AG09319 (cell line): ENCODE measurements at regions not wholly inside any gene's neighbourhood (a gene's known extent, or its start where the extent isn't known, plus 50 kb on each side); places are given as distances from the start of the nearest gene placed in this dataset.
"Not testable (repeated sequence)": the region's sequence is repeated elsewhere in the genome, so short reads cannot be mapped to it uniquely, and the experiment has no call there.

Source experiments
- DNase-seq: peaks from one replicate; pipeline ENCODE4 v3.0.0-alpha.2; 2010; ENCODE audit warnings: low read depth; ENCODE audit errors: extremely low read depth
- TF ChIP-seq, protein P1 (sequence below): IDR thresholded peaks from 2 replicates; pipeline ENCODE4 v1.5.1; 2011; ENCODE audit warnings: low read depth, mild to moderate bottlenecking, inconsistent platforms, low read length, moderate library complexity

DNA sequence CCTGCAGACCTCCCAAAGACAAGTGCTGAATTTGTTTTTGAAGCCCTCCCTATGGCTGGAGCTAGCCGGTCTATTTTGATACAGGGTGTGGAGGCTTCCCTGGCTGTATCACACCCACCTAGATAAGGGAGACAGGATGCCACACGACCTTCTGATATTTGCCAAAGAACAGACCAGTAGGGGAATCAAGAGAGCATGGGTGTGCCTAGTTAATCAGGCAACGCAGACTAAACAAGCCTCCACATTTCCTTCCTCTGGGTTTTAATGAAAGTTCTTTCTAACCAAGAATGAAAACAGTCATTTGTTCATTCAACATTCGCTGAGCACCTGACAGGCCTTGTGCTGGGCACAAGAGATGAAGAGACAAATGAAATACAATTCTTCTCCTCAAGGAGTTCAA is 446.8 kb downstream of the PLPP3 start:
- no peak for DNase-seq
- TF ChIP-seq, protein P1, sequence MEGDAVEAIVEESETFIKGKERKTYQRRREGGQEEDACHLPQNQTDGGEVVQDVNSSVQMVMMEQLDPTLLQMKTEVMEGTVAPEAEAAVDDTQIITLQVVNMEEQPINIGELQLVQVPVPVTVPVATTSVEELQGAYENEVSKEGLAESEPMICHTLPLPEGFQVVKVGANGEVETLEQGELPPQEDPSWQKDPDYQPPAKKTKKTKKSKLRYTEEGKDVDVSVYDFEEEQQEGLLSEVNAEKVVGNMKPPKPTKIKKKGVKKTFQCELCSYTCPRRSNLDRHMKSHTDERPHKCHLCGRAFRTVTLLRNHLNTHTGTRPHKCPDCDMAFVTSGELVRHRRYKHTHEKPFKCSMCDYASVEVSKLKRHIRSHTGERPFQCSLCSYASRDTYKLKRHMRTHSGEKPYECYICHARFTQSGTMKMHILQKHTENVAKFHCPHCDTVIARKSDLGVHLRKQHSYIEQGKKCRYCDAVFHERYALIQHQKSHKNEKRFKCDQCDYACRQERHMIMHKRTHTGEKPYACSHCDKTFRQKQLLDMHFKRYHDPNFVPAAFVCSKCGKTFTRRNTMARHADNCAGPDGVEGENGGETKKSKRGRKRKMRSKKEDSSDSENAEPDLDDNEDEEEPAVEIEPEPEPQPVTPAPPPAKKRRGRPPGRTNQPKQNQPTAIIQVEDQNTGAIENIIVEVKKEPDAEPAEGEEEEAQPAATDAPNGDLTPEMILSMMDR = no peak

- DNase-seq = no peak
These were observed 449.5 kb downstream of the PLPP3 start for GRCh38 chr1:56129837-56130236.

DNA sequence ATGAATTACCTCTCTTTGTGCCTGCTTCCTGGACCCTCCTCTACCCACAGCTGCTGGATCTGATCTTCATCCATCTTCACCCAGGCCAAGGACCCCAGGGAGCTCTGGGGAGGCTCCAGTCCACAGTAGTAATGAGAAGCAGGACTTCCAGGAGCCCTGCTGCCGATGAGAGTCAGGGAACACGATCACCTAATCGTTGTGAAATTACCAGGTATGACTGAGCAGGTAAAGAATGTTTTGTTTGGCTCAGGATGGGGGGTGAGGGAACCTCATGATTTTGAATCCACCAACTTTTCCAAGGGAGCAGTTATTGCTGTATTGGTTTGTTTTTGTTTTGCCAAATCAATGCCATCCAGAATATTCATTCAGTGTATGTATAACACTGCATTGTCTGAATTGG is 454.0 kb downstream of the PLPP3 start:
- TF ChIP-seq, protein P1 = no peak
- no peak for DNase-seq

More at GRCh38 chr1:56129837-56130236, 449.5 kb downstream of the PLPP3 start:
- TF ChIP-seq, protein P1 = no peak

DNA sequence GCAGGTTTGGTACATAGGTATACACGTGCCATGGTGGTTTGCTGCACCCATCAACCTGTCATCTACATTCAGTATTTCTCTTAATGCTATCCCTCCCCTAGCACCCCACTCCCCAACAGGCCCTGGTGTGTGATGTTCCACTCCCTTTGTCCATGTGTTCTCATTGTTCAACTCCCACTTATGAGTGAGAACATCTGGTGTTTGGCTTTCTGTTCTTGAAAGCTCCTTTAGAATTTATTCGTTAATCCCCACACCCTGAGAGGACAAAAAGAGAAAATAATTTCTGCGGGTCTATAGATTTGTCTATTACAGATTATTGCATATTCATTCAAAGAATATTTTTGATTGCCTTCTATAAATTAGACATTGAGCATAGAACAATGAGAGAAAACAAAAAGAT is 455.5 kb downstream of the PLPP3 start:
- DNase-seq = no peak
- TF ChIP-seq, protein P1 = no peak

- TF ChIP-seq, protein P1 = no peak
- no peak for DNase-seq
These were observed 455.9 kb downstream of the PLPP3 start for GRCh38 chr1:56123421-56123820.

- DNase-seq = no peak
- TF ChIP-seq, protein P1 = no peak
These were observed 459.3 kb downstream of the PLPP3 start for GRCh38 chr1:56120021-56120420.

DNA sequence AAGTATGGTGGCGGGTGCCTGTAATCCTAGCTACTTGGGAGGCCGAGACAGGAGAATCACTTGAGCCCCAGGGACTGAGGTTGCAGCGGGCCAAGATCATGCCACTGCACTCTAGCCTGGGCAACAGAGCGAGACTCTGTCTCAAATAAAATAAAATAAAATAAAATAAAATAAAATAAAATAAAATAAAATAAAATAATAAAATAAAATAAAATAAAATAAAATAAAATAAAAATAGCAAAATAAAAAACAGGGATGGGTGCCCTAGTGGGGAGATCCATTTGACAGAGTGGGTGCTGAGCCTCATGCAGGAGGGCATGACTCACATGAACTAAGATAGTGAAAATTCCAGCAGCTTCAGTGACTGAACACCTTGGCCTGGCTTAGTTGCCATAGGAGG is 460.7 kb downstream of the PLPP3 start:
- not testable (repeated sequence) for DNase-seq

DNA sequence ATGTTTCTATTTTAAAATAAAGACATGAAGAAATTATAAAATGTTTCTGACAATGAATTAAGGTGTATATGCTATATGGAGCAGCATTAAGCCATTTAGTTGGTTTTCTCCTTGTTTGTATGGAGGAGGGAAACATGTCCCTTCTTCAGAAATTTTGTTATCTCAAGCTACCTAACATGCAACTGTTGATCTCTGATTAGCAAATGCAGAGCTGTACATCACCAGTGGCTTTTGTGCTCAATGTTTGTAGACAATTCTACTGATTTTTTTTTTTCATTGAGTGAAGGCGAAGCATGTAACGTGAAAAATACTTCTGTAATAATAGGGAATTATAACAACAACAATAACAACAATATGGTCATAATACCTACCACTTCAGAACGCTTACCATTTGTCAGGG is 463.7 kb downstream of the PLPP3 start:
- DNase-seq = no peak
- TF ChIP-seq, protein P1 = no peak
